ENCODE measurements at regions not wholly inside any gene's neighbourhood (a gene's known extent, or its start where the extent isn't known, plus 50 kb on each side); places are given as distances from the start of the nearest gene placed in this dataset.
"Not testable (repeated sequence)": the region's sequence is repeated elsewhere in the genome, so short reads cannot be mapped to it uniquely, and the experiment has no call there.

DNA sequence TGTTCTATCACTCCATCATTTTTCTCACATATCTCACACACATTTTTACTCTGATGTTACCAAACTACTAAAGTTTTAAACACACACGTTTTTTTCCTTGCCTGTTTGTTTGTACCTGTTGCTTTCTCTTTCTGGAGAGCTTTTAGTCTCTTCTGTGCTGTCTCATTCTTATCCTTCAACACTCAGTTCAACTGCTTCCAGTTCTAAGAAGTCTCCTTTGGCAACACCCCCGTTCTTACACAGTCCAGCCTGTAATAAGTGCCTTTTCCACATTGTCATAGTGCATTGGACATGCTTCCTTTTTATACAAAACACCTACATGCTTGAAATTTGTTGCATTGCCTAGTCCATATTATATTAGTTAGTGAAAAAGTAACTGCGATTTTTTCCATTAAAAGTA, 360.2 kb upstream of the BRINP3 start:
- no peak for DNase-seq

DNA sequence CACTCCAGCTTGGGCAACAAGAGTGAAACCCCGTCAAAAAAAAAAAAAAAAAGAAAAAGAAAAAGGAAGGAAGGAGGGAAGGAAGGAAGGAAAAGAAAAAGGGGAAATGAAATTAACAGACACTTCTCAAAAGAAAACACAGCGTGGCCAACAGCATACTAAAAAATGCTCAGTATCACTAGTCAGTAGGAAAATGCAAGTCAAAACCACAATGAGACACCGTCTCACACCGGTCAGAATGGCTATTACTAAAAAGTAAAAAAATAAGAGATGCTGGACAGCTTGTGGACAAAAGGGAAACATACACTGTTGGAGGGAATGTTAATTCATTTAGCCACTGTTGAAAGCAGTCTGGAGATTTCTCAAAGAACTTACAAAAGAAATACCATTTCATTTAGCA, 369.5 kb upstream of the BRINP3 start:
- no peak for DNase-seq

- no peak for DNase-seq
Measured at GRCh38 chr1:190849346-190849745, 371.7 kb upstream of the BRINP3 start.

DNA sequence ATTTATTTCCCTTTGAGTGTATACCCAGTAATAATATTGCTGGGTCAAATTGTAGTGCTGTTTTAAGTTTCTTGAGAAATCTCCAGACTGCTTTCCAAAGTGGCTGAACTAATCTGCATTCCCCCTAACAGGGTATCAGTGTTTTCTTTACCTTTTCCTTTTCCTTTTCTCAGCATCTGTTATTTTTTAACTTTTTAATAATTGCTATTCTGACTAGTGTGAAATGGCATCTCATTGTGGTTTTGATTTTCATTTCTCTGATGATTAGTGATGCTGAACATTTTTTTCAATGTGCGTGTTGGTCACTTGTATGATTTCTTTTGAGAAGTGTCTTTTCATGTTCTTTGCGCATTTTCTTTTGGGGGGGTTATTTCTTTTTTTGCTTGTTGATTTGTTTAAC, 374.9 kb upstream of the BRINP3 start:
- no peak for DNase-seq

GRCh38 chr1:190858140-190858539, 380.5 kb upstream of the BRINP3 start:
- DNase-seq = no peak

GRCh38 chr1:190864013-190864641, 386.5 kb upstream of the BRINP3 start:
- no peak for DNase-seq

DNA sequence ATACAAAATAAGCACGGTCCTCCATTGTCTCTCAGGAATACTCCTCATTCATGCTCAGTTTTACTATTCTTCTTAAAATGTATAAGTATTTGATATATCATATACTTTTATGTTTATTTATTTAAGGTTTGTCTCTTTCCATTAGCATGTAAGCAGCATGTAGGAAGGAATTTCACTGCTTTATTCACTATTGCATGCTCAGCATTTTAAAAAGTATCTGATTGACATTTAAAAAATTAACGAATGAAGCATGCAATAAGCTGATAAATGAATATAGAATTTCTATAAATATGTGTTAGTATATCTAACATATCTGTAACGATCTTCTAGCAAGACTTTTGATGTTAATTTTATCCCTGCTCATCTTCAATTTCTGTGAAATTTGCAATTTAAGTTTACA, 402.7 kb upstream of the BRINP3 start:
- DNase-seq = no peak

GRCh38 chr1:190881064-190881463, 403.4 kb upstream of the BRINP3 start:
- no peak for DNase-seq

GRCh38 chr1:190897233-190897632, 419.6 kb upstream of the BRINP3 start:
- no peak for DNase-seq

DNA sequence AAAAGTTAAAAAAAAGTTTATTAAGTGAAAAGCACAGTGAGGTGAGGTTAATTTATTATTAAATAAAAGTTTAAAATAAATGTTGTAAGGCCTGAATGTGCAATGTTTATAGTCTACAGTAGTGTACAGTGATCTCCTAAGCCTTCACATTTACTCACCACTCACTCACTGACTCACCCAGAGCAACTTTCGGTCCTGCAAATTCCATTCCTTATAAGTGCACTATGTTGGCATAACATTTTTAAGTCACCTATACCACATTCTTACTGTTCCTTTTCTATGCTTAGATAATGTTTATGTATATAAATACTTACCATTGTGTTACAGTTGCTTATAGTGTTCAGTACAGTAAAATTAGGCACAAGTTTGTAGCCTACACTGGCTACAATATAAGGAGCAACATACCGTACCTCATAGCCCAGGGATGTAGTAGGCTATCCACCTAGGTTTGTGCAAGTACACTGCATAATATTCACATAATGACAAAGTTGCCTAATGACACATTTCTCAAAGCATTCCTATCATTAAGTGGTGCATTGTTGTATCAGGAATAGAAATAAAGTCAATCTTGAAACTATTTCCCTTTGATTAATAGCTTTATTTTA, 426.5 kb upstream of the BRINP3 start:
- no peak for DNase-seq

DNA sequence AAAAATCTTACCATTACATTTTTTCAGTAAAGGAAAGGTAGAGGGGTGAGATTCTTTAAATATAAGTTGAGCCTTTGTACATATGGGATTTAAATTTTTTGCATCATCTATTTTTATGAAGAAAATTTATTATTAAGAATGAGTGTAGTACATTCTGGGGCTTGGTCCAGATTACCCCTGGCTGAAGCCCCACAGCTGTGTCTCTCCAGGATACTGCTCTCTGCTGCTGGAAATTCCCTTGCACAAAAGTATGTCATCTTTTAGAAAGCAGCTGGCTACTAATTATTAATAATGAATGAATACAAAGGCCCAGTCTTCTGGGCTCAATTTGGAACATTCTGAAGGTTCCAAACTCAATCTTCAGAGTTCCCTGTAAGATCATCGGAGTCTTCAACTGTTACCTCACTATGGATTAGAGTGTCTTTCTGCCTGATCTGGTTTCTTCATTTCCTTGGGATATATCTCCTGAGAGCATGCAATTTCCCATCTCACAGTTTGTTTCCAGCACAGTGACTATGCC, 428.6 kb upstream of the BRINP3 start:
- no peak for DNase-seq

DNA sequence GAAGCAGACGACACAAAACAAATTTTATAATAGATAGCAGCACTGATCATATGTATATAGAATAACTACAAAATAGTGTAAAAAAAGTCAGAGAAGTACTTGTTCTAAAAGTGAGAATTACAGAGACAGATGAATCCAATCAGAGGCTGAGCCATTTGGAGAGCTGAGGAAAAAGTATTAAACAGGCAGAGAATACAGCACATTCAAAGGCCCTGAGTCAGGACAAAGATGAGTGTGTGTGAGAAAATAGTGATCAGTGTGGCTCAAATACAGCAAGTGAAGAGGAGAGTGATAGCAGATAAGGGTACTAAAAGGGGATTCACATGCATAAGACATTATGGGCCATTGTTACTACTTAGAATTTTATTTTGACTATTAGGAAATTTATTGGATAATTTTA, 430.6 kb upstream of the BRINP3 start:
- no peak for DNase-seq

DNA sequence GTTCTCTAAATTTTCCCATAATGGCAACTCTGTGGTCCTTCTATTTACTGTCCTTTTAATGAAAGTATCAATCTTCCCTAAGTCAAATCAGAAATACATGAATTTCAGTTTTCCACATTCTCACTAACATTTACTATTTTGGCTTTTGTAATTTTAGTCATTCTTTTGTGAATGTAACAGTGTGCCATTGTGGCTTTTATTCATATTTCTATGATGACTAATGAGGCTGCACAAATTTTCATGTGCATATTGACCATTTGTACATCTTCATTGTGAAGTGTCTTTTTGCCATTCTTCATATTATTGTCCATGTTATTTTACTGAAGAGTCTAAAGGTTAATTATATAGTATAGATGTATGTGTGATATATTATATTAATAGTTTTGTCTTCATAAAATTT, 431.0 kb upstream of the BRINP3 start:
- no peak for DNase-seq

GRCh38 chr1:190935925-190936324, 458.3 kb upstream of the BRINP3 start:
- DNase-seq = no peak

DNA sequence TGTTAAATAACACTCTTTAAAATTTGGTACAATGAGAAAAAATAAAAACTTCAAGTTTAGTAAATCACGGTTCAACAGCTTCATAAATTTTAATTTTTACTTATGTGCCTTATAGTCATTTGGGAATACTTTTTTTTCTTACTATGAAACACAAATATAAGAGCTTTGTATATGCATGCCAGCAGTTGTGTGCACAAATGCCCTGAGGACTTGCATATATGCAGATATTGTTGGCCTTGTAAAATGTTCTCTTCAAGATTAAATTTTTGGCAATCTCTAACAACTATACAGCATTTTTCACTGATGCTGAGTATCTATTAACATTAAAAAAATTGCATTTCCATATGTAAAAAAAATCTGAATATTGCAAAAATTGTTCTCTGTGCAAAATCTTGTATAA, 458.7 kb upstream of the BRINP3 start:
- no peak for DNase-seq

DNA sequence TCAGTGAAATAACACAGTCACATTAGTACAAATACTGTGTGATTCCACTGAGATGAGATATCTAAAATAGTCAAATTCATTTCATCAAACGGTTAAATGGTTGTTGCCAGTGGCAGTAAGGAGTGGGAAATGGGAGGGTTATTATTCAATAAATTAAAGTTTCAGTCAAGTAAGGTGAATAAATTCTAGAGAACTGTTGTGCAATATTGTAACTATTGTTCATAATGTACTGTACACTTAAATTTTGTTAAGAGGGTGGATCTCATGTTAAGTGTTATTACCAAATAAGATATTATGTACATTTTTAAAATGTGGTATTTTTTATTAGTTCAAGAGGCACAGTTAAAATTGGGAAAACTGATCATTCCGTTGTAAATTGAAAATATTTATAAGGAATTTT, 463.3 kb upstream of the BRINP3 start:
- DNase-seq = no peak

- DNase-seq = no peak
Measured at GRCh38 chr1:190942475-190942874, 464.8 kb upstream of the BRINP3 start.

DNA sequence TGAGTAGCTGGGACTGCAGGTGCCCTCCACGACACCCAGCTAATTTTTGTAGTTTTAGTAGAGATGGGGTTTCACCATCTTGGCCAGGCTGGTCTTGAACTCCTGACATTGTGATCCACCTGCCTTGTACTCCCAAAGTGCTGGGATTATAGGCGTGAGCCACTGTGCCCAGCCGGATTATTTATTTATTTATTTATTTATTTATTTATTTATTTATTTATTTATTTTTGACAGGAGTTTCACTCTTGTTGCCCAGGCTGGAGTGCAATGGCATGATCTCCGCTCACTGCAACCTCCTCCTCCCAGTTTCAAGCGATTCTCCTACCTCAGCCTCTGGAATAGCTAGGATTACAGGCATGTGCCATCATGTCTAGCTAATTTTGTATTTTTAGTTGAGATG, 466.1 kb upstream of the BRINP3 start:
- DNase-seq = not testable (repeated sequence)

DNA sequence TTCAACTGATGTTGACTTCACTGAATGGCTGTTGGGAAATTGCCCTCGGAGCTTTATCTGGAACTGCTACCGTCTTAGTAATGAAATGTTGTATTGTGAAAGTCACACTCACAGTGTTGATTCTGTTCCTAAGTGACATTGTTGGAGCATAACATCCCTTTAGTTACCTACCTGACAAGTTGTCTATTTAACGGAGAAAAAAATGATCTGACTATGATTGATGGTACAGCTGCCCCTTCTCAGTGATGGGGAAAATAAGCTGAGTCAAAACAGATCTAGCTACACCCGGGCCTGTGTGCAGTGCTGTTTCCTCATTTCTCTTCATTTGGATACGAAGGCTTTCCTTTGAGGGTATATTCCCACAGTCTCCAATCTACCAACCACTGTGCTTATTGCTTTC, 472.3 kb upstream of the BRINP3 start:
- no peak for DNase-seq

DNA sequence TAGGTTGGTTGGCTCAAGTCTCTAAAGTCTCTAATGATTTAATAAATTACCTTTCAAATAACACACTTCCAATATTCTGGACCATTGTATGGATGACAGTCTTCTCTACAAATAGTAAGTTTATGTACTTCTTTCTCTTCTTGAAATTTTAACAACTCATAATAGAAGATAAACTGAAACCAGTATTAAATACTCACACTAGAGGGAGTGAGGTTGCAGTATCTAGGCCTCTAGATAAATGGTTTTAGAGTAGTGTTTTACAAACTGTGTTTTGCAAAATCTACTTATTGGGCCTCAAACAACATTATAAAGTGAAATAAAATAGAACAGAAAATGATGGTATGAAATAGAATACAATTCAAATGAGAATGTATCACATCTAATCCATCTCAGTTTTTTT, 479.9 kb upstream of the BRINP3 start:
- no peak for DNase-seq

GRCh38 chr1:190963321-190963720, 485.7 kb upstream of the BRINP3 start:
- no peak for DNase-seq

GRCh38 chr1:190975827-190976226, 498.2 kb upstream of the BRINP3 start:
- DNase-seq = no peak

DNA sequence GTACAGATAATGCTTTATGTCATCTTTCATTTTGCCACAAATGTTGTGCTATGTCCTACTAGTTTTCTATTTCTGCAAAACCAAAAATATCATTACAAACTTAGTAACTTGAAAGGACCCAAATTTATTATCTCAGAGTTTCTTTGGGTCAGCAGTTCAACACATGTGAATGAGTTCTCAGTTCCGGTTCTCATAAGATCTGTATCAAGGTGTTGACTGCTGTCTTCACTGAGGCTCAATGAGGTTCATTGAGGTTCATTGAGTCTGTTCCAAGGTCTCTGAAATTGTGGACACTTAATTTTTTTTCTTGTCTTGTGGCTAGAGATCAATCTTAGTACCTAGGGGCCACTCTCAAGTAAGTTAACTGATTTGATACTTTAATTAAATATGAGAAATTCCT, 525.1 kb upstream of the BRINP3 start:
- DNase-seq = no peak

GRCh38 chr1:191016765-191017164, 539.1 kb upstream of the BRINP3 start:
- DNase-seq = no peak

DNA sequence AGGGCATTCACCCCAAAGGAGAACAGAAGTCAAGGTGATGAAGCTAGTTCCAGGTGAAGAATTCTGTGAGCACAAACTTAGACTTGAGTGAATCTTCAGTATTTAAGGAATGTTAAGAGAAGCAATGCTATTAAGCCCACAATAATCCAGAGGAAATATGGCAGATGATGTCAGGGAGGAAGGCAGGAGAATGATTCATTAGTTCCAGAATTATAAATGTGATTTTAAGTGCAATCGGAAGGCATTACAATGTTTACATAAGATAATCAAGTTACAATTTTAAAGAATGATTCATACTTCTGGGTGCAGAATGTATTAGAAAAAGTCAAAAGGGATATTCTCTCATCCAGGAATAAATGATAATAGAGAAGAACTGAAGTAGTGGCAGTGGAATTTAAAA, 545.2 kb upstream of the BRINP3 start:
- no peak for DNase-seq
